ENCODE measurements at regions not wholly inside any gene's neighbourhood (a gene's known extent, or its start where the extent isn't known, plus 50 kb on each side); places are given as distances from the start of the nearest gene placed in this dataset.

GRCh38 chr6:23174781-23175361 lies 605.5 kb downstream of the HDGFL1 start:
- intact Hi-C loops (cut with DNase I) = no loop called here
- DNase-seq (ENCODE audit: low spot score) = no peak

GRCh38 chr6:23175391-23175790 lies 606.0 kb downstream of the HDGFL1 start:
- intact Hi-C loops (cut with DNase I) = no loop called here
- no peak for DNase-seq (ENCODE audit: low spot score)

- DNase-seq (ENCODE audit: low spot score) = no peak
- intact Hi-C loops (cut with DNase I) = no loop called here
Observed at GRCh38 chr6:23176471-23176870, 607.1 kb downstream of the HDGFL1 start.

GRCh38 chr6:23176883-23177282 lies 607.5 kb downstream of the HDGFL1 start:
- DNase-seq (ENCODE audit: low spot score) = no peak
- intact Hi-C loops (cut with DNase I) = no loop called here

GRCh38 chr6:23177806-23178205 lies 608.4 kb downstream of the HDGFL1 start:
- intact Hi-C loops (cut with DNase I) = no loop called here
- no peak for DNase-seq (ENCODE audit: low spot score)

GRCh38 chr6:23179994-23180393 lies 610.6 kb downstream of the HDGFL1 start:
- intact Hi-C loops (cut with DNase I) = no loop called here
- no peak for DNase-seq (ENCODE audit: low spot score)

- DNase-seq (ENCODE audit: low spot score) = no peak
- intact Hi-C loops (cut with DNase I) = no loop called here
Observed at GRCh38 chr6:23180504-23181293, 611.3 kb downstream of the HDGFL1 start.

- intact Hi-C loops (cut with DNase I) = no loop called here
- DNase-seq (ENCODE audit: low spot score) = no peak
Observed at GRCh38 chr6:23181356-23182110, 612.2 kb downstream of the HDGFL1 start.

GRCh38 chr6:23183846-23184245 lies 614.5 kb downstream of the HDGFL1 start:
- intact Hi-C loops (cut with DNase I) = no loop called here
- no peak for DNase-seq (ENCODE audit: low spot score)

- no peak for DNase-seq (ENCODE audit: low spot score)
- intact Hi-C loops (cut with DNase I) = no loop called here
Observed at GRCh38 chr6:23184351-23184750, 615.0 kb downstream of the HDGFL1 start.

- no peak for DNase-seq (ENCODE audit: low spot score)
- intact Hi-C loops (cut with DNase I) = no loop called here
Observed at GRCh38 chr6:23195487-23195886, 626.1 kb downstream of the HDGFL1 start.

- DNase-seq (ENCODE audit: low spot score) = no peak
- intact Hi-C loops (cut with DNase I) = no loop called here
Observed at GRCh38 chr6:23199541-23199940, 630.2 kb downstream of the HDGFL1 start.

- DNase-seq (ENCODE audit: low spot score) = no peak
Observed at GRCh38 chr6:23200946-23201345, 631.6 kb downstream of the HDGFL1 start.

GRCh38 chr6:23202207-23202606 lies 632.8 kb downstream of the HDGFL1 start:
- intact Hi-C loops (cut with DNase I) = no loop called here
- no peak for DNase-seq (ENCODE audit: low spot score)

More at GRCh38 chr6:23200946-23201345, 631.6 kb downstream of the HDGFL1 start:
- intact Hi-C loops (cut with DNase I) = no loop called here

- intact Hi-C loops (cut with DNase I) = no loop called here
- DNase-seq (ENCODE audit: low spot score) = no peak
Observed at GRCh38 chr6:23212398-23212797, 643.0 kb downstream of the HDGFL1 start.

- DNase-seq (ENCODE audit: low spot score) = no peak
- intact Hi-C loops (cut with DNase I) = no loop called here
Observed at GRCh38 chr6:23213193-23213592, 643.8 kb downstream of the HDGFL1 start.

- intact Hi-C loops (cut with DNase I) = no loop called here
- no peak for DNase-seq (ENCODE audit: low spot score)
Observed at GRCh38 chr6:23213651-23214050, 644.3 kb downstream of the HDGFL1 start.

GRCh38 chr6:23218751-23219150 lies 649.4 kb downstream of the HDGFL1 start:
- DNase-seq (ENCODE audit: low spot score) = no peak
- intact Hi-C loops (cut with DNase I) = no loop called here

GRCh38 chr6:23222724-23223123 lies 653.4 kb downstream of the HDGFL1 start:
- intact Hi-C loops (cut with DNase I) = no loop called here

GRCh38 chr6:23224540-23224939 lies 655.2 kb downstream of the HDGFL1 start:
- intact Hi-C loops (cut with DNase I) = no loop called here
- DNase-seq (ENCODE audit: low spot score) = no peak

More at GRCh38 chr6:23222724-23223123, 653.4 kb downstream of the HDGFL1 start:
- no peak for DNase-seq (ENCODE audit: low spot score)
